SKM-1 (cell line): ENCODE measurements at regions not wholly inside any gene's neighbourhood (a gene's known extent, or its start where the extent isn't known, plus 50 kb on each side); places are given as distances from the start of the nearest gene placed in this dataset.
"Not testable (repeated sequence)": the region's sequence is repeated elsewhere in the genome, so short reads cannot be mapped to it uniquely, and the experiment has no call there.

Experiments
- DNase-seq: peaks from one replicate; lab custom pipeline; 2025; ENCODE audit not compliant: unreplicated experiment; lab: John Stamatoyannopoulos, UW

DNA sequence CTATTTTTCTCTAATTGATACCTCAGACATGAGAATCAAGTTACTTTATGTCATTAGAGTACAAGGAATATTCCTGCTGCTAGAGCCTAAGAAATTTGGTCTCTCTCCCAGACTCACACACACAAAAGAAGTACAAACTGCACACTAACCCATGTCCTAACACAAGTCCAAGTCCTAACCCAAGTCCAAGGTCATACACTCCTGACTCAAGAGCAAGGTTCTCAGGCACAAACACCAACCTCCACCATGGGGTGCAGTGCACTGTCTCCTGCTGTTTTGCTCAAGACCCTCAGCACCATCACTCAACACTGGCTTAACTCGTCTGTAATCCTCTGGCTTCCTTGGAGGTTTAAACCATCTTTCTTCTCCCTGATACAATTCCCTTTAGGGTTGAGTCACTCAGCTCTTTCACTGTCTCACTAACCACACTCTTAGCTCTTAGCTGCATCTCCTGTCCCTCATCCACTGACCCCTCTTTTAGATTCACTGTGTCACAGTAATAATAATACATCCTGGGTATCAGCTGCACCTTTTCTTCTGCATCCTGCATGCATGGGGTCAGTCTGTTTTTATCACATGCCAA, 129.8 kb downstream of the BCL2L11 start:
- DNase-seq = no peak

DNA sequence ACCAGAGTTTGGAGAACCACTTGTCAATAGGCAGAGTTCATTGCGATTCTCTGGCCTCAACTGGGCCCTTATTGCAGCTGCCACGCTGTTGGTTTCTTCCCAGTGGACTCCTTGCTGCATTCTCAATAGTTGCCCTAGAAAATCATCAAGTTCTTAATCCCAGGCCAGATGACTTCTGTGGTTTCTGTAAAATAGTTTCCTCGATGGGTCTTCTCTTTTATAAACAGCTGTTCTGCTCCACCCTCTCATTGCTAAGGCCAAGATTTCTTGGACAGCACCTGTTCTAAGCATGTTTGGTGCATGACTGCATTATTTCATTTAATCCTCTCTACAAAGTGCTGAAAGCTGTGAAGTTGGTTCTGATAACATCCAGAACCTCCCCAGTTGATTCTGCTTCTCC, 131.0 kb downstream of the BCL2L11 start:
- no peak for DNase-seq

DNA sequence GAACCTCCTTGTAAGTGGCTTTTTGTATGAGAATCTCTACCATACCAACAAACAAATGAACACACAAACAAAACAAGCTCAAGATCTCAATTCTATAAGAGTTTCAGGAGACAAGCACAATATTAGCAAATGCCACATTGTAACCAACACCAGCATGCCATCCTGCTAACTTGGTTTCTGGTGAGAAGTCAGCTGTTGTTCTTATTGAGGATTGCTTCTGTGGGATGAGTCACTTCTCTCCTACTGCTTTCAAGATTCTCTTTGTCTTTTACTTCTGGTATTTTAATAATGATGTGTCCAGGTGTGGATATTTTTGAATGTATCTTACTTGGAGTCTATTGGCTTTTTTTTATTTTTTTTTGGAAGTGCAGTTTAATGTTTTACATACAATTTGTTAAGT, 131.7 kb downstream of the BCL2L11 start:
- no peak for DNase-seq

DNA sequence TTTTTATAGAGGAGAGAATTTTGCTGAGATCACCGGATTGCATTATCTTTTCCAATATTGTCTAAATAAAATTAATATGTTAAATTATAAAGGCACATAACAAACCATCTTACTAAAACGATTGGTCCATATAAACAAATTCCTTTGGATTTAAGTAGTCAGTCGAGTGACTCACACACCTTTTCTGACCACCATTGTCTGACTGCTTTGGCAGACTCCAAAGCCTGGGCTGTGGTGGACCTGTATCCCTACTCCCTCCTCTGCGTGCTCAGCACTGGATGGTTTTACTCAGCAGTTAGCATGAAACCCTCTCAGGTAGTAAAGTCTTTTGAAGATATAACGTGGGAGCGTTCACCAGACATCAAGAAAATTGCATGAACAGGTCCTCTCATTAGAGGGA, 134.2 kb downstream of the BCL2L11 start:
- not testable (repeated sequence) for DNase-seq

DNA sequence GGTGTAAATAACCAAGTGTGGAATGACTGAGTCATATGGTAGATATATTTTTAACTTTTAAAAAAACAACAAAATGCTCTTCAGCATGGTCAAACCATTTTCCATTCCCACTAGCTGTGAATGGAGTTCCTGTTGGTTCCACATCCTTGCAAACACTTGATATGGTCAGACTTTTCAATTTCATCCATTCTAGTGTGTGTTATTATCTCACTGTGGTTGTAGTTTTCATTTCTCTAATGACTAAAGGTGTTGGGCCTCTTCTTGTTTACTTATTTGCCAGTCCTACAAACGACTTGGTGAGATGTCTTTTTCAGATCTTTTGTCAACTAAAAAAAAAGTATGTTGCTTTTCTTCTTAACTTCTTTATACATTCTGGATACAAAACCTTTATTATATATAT, 135.9 kb downstream of the BCL2L11 start:
- not testable (repeated sequence) for DNase-seq

DNA sequence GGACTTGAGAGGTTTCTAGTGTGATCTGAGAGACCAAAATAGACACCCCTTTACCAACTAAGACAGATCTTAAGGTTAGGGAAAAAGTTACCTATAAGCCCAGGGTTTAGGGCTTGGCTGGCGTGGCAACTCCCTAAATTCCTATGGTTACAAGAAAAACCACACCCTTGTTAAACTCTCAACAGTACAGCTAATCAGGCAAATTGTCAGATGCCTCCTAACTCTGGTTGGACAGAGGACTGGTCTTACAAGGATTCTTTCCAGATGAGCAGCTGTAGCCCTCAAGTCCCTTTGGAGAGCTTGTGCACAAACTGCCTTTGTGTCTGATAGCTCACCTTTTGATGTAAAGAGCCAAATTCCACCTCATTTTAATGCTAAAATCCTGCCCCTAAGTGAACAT, 136.9 kb downstream of the BCL2L11 start:
- DNase-seq = not testable (repeated sequence)

DNA sequence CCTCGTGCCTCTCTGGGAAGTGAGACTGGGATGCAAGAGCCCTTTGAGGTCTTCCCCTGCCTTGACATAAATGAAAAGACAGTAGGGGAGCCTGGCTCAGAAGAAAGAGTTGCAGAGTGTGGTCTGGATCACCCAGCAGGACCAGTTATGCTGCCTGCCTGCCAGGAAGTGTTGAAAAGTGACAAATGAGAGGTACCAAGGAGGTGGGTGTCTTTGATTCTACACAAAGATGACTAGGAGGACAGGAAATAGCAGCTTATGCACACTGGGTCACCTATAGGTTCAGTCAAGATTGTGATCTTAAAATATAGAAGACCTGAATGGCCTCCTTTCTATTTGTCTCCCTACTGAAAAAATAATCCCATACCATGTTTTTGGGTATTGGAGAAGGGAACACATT, 137.6 kb downstream of the BCL2L11 start:
- DNase-seq = not testable (repeated sequence)

DNA sequence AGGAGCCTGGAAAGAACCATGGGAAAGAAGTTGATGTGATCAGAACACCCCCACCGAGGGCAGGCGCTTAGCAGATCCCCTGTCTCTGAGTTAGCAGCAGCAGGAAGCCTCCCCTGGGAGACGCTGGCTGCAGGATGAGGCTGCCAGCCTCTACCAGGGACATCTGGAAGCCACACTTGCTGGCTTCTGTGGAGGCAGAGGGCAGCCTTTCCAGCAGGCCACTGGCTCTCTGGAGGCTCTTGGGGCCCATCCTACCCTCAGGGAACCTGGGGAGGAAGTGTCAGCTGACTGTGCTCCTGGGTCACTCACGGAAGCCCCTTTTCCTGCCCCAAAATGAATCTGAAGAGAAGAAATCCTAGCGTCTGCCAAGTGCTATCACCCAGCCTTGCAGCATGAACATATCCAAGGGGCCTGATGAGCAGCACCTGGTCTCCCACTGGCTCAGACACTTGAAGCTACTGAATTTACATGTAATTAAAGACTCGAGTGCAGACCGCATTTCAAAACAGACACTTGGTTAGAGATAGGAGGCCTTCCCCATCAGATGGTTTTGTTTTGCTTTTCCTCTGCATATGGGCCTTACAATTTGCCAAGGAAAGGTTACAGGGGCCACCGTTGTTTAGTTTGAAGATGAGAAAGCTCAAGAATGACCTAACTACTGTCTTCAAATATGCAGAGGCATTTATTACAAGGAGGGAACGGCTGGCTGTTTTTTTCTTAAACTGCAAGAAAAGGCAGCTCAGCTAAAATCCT, 142.1 kb downstream of the BCL2L11 start:
- not testable (repeated sequence) for DNase-seq

DNA sequence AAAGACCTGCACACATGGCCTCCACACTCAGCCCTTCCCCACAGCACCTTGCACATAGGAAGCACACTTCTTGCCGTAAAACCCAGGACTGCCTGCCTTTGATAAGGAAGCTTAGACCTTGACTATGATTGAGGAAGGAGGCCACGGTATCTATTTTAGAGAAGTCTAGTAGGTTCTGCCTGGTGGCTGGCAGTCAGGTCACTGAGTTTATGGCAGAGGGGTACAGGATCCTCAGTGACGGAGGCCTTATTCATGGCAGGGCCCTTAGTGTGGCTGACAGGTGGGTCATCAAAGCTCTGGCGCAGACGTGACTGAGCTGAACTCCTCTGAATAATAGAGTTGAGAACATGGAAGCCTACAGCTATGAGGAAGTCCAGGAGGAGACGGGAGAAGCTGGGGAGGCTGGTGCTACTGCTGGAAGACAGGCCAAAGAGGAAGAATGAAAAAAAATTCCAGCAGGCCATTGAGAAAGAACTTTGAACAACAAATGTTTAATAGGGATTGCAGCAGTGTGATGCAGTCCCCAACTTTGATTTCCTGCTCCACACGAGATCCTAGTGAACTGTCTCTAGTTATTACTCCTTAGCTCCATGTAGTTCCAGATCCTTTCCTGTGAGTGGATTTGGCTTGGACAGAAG, 142.8 kb downstream of the BCL2L11 start:
- DNase-seq = not testable (repeated sequence)

DNA sequence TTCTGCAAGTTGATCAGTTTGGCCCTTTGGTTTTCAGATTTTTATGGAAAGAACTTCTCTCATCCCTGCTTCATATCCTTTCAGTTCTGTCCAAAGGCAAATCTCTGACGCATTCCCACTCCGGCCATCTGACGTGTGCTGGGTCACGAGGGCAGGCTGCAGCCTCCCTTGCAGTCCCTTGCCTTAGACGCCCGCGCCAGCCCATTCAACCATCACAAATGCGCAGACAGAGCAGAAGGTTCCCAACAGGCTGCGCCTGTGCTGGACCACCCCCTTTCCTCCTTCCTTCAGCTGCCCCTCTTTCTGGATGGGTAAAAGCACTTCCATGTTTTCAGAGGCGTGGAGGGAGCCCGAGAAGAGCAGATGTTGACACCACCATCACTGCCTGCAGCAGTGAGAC, 144.2 kb downstream of the BCL2L11 start:
- DNase-seq = not testable (repeated sequence)

DNA sequence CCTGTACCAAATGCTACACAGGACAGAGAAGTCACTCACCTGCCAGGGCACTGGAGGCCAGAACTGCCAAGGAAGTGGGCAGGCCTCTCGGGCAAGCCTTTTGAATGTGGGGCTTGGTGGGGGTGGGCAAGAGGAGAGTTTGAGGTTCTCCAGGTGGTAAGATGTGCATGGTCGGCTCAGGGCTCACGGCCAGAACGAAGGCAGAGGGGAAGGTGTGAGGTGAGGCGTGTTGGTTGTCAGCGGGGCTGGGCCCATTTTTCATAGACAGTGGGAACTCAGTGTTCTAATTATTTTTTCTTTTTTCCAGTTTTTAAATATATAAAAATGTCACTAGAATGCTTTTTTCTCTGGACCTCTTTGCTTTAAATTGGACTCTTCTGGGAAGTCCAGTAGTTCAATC, 145.8 kb downstream of the BCL2L11 start:
- not testable (repeated sequence) for DNase-seq

DNA sequence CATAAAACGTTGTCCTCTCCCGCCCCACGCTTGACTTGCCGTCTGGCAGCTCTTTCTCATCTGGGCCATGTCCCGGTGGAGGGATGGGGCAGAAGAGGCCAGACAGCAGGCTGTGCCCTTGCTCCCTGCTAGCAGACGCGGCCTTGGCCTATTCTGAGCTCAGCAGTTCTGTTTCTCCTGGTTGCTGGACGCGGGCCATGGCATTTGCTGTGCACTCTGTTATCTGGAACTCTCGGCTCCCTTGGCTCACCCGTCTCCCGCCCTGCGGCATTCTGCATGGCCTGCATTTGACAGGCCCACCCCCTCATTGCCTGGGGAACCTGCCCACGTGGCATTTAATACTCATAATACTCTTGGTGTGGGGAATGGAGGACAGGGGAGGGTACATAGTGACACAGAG, 146.3 kb downstream of the BCL2L11 start:
- DNase-seq = not testable (repeated sequence)

DNA sequence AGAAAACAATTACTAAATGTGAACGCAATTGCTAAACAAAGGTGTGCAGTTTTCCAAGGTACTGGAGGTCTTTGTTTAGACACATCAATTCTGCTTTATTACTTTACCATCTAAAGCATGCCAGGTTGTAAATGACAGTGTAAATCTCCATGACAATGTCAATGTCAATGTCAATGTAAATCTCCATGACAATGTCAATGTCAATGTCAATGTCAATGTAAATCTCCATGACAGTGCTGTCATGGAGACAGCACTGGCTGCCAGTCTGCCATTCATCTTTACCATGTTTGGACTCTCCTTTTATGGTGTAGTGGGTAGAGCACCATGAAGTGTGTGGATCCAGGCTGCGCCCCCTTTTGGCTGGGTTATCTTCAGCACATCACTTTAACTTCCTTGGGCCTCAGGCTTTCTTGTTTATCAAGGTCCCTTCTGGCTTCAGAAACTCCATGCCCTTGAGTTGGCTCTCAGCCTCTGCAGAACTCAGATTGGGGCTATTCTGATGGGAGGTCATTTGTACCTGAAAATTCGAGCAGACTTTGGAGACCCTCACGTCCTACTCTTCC, 149.1 kb downstream of the BCL2L11 start:
- not testable (repeated sequence) for DNase-seq

DNA sequence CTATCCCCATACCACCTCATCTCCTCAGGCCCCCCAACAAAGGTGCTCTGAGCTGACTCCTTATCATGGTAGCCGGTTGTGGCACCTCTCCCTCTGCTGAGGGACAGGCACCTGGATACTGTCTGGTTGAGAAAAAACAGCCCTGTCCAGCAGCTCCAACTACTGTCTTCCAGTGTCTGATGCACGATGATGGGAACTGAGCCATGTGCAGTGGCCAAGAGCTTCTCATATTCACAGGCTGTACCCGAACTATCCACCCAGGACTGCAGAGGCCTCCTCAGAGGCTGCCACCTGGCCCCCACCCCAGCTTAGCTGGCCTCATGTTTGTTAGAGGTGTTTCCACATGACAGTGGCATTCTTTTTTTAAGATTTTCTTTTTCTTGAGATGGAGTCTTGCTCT, 149.9 kb downstream of the BCL2L11 start:
- not testable (repeated sequence) for DNase-seq

DNA sequence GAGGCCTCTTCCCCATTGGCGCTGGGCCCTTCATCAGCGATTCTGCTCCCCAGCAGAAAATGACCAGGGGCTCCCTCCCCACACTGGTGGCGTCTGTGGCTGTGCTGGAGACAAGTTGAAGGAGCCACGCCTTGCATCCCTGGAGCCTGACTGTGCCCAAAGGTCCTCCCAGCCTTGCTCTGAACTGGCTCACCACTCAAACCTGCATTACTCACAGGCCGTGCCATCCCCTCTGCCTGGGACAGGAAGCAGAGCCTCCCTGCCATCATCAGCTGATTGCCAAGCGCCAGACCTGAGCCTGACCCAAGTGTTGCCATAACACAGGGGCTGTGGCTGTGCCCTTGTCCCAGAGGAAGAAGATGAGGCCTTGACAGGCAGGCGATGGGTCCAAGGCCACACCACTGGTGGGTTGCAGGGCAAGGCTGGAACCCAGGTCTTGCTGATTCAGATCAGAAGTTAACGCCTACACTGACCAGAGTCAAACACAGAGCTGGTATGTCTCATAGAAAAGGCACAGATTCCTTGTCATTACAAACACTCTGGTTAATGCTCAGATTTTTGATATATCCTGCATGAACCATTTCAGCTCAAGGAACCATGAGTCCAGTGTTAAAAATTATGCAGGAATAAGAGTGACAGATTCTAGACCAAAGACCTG, 151.1 kb downstream of the BCL2L11 start:
- DNase-seq = not testable (repeated sequence)

DNA sequence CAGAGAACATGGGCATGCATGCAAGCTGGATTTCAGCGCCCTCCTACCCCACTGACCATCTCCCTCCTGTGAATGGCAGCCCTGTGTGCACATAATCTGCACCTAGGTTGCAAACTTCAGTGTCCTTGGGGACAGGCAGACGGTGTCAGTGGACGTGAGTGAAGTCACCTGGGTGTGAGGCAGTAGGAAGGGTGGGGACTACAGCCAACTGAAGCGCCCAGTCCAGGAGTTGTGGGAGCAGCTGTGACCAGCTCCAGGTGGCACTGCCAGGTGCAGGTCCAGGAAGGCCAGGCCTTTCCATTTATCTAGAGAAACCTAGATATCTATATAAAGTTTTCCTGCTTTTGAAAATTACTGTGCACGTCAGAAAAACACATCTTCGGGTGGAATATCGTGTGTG, 152.3 kb downstream of the BCL2L11 start:
- DNase-seq = not testable (repeated sequence)

DNA sequence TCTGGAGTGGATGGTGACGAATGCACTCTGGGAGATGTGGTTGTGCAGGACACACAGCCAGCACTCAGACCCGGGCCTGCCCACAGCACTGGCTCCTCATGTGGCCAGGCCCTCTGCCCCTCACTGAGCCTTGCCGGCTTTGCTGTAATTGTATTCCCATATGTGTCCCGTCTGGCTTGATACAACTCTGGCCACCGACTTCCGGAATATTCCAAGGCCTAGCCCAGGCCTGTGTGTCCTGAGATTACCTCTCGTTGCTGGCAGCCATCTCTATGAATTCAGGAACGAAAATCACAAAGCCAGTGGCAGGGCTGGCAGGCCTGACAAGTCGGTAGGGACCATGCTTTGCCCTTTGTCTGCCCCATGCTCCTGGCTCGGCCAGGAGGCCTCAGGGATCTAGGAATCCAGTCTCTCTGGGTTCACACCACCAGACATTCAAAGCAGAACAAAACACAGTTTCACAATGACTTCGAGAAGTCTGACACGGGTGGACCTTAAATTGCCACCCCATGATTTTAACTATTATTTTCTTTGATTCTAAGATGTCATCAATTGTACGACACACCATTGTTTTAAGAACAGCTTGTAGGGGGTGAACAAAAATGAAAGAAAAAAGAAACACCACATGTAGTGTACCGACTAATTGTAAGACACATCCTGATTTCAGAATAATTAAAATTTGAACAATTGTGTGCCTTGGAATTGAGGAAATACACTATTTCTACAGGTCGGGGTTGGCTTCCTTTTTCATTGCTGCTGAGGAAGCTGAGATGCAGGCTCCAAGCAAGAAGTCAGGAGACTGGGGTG, 154.5 kb downstream of the BCL2L11 start:
- DNase-seq = not testable (repeated sequence)

DNA sequence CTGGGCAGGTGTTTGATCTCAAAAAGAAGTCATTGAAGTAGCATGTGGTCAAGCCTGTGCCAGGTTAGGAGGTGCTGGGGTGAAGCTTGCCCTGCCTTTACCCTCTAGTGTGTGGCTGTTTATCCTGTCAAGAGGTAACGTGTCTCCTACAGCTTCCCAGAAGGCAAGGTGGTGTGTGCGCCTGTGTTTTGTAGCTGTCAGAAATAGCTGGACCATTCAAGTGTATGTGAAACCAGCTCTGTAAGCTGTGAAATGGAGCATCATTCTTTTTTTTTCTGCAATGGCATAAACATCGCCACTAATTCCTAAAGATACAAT, 155.1 kb downstream of the BCL2L11 start:
- not testable (repeated sequence) for DNase-seq

DNA sequence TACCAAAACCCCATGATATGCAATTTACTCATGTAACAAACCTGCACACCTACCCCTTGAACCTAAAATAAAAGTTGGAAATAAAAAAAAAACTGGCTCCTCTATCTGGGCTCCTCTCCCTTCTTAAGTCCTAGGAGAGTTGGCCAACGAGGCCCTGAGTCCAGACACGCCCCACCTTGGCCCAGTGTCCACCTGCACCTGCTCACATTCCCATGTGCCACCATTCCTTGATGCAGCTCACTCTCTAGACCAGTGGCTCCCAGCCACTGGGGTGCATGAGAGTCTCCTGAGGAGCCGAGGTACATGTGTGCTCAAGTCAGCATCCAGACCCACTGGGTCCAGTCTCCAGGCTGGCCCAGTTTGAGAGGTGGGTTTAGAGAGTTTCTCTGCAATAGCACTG, 157.4 kb downstream of the BCL2L11 start:
- not testable (repeated sequence) for DNase-seq

DNA sequence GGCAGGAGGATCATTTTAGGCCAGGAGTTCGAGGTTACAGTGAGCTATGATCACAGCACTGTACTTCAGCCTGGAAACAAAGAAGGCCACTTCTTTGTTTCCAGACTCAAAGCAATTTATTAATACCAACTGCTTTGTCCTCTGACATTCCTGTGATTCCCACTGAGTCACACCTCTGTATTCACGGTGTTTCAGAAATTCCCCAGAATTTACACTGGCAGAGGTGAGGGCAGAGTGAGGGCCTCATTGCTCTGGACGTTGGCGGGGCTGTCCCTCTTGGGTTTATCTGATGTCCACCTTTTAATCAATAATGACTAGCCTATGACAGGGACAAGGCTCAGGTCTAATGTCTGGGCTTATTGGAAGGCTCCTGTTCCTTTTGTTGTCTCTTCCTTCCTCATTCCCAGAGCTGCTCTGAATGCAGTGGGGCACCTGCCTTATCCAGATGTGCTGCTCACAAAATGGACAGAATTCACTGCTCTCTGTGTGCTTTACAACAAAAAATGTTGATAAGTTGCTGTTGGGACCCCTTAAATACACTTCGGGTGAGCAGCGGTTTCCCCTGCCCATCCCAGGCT, 160.1 kb downstream of the BCL2L11 start:
- DNase-seq = not testable (repeated sequence)
